Breast epithelium (tissue), 4 donors: ENCODE measurements at regions not wholly inside any gene's neighbourhood (a gene's known extent, or its start where the extent isn't known, plus 50 kb on each side); places are given as distances from the start of the nearest gene placed in this dataset.

Experiments used
- DNase-seq, 2 donors: peaks; one replicate each; pipeline ENCODE4 v3.0.0-alpha.2; 2019; ENCODE audit warnings: low spot score in 2 of 2
- H3K27ac ChIP-seq, 2 donors: fragments of 200-600 bp; sonication (generic) in 1 of 2; one replicate each; pipeline ENCODE4 v1.5.1; 2016 to 2019; ENCODE audit warnings: mild to moderate bottlenecking in 1 of 2
- H3K27me3 ChIP-seq, 2 donors: fragments of 200-600 bp; sonication (generic) in 1 of 2; one replicate each; pipeline versions ENCODE4 v1.5.1 to v1.6.0; 2017 to 2019; ENCODE audit warnings: control low read depth in 1 of 2, mild to moderate bottlenecking in 1 of 2
- H3K36me3 ChIP-seq: fragments of 200-600 bp; one replicate; pipeline ENCODE4 v1.5.1; 2019
- H3K4me1 ChIP-seq, 2 donors: fragments of 200-600 bp; sonication (generic); one replicate each; pipeline ENCODE4 v1.5.1; 2016 to 2019; ENCODE audit warnings: control low read depth in 1 of 2
- H3K4me3 ChIP-seq, 3 donors: fragments of 200-600 bp; sonication (generic); 1 replicate in 2 of 3; 2 replicates in 1 of 3; pipeline ENCODE4 v1.5.1; 2016 to 2019; ENCODE audit warnings: mild to moderate bottlenecking in 3 of 3, moderate library complexity in 2 of 3
- H3K9me3 ChIP-seq, 2 donors: fragments of 200-600 bp; sonication (generic) in 1 of 2; one replicate each; pipeline ENCODE4 v1.5.1; 2016 to 2019; ENCODE audit warnings: control low read depth in 1 of 2
- POLR2A ChIP-seq: fragments of 450-650 bp; IDR thresholded peaks from one replicate; pipeline ENCODE4 v1.6.1; 2016; ENCODE audit warnings: antibody characterized with exemption, mild to moderate bottlenecking, moderate library complexity
- POLR2AphosphoS5 ChIP-seq, 3 donors: sonication (generic); formaldehyde crosslinking; IDR thresholded peaks; one replicate each; pipeline ENCODE4 v1.6.1; 2017; ENCODE audit warnings: antibody characterized with exemption in 3 of 3
- intact Hi-C: fragments of 100-400 bp; cut with DNase I; formaldehyde crosslinking; loops from one replicate; pipeline ENCODE4 v1.15.1; 2023; ENCODE audit warnings: low total_unique reads
- TF ChIP-seq, protein P1 (sequence below), 3 donors: fragments of 450-650 bp; IDR thresholded peaks; one replicate each; pipeline ENCODE4 v1.5.1; 2016 to 2017; ENCODE audit warnings: antibody characterized with exemption in 3 of 3, mild to moderate bottlenecking in 3 of 3, moderate library complexity in 3 of 3

DNA sequence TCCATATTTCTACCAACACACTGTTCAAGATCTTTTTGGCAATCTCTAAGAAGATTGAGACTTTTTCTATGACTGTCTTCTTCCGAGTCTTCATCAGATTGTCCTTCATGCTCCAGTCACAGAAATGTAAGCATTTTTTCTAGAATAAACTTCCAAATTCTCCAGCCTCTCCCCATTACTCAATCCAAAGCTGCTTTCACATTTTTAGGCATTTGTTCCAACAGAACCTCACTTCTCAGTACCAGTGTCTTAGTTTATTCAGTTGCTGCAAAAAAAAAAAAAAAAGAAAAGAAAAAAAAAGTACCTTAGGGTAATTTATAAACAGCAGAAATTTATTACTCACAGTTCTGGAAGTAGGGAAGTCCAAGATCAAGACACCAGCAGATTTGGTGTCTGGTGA is 290.8 kb upstream of the NOVA1 start:
- no peak overlapping the region for H3K27ac ChIP-seq
- H3K36me3 ChIP-seq: no peaks in the 10 kb centered on the region
- no peak for DNase-seq
- no peaks in the 10 kb centered on the region for H3K27me3 ChIP-seq
- no peaks in the 10 kb centered on the region for H3K4me1 ChIP-seq
- no peak overlapping the region for H3K4me3 ChIP-seq
- peaks cover 0 to 2% of the 10 kb centered on the region in 2 donors for H3K9me3 ChIP-seq
- no peak for TF ChIP-seq POLR2A
- TF ChIP-seq, protein P1, sequence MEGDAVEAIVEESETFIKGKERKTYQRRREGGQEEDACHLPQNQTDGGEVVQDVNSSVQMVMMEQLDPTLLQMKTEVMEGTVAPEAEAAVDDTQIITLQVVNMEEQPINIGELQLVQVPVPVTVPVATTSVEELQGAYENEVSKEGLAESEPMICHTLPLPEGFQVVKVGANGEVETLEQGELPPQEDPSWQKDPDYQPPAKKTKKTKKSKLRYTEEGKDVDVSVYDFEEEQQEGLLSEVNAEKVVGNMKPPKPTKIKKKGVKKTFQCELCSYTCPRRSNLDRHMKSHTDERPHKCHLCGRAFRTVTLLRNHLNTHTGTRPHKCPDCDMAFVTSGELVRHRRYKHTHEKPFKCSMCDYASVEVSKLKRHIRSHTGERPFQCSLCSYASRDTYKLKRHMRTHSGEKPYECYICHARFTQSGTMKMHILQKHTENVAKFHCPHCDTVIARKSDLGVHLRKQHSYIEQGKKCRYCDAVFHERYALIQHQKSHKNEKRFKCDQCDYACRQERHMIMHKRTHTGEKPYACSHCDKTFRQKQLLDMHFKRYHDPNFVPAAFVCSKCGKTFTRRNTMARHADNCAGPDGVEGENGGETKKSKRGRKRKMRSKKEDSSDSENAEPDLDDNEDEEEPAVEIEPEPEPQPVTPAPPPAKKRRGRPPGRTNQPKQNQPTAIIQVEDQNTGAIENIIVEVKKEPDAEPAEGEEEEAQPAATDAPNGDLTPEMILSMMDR (IDR thresholded peaks at IDR 0.05): no peak
- TF ChIP-seq POLR2AphosphoS5 (IDR thresholded peaks at IDR 0.05): no peak
- intact Hi-C loops: no loop called here

DNA sequence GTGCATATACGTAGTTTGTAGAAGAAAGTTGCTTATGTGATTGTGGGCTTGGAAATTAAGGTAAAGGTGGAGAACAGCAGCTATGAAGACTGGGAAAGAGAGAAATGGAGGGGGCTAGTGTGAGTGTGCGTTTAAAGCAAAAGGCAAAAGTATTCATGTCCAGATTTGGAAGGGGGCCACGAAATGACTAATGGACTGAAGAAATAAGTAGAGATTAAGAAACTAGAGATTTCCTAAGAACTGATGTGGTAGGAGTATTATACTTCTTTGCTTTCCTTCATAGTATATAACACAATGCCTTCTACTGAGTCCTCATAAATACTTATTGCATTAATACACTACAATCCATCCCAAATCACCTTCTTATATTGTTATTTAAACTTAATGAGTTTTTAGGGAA is 298.6 kb upstream of the NOVA1 start:
- no peak overlapping the region for H3K4me3 ChIP-seq

DNA sequence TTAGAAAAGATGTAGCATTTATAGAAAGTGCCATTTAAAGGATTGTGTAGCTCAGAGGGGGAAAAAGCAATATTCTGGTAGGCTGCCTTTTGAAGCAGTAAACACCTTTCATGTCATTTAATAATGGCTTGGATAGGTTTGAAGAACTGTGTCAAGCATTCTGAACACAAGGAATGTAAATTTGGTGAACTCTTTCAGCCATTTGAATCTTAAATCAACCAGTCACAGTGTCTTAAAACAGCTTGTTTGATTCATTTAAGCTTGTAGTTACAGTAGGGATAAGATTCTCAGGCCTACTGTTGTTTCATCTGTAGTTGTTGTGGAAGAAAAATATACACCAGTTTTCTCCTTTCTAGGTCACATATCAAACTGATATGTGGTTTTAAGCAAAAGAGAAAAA is 299.4 kb upstream of the NOVA1 start:
- no peak for DNase-seq
- Histone ChIP-seq H3K36me3 (no peaks in the 10 kb centered on the region), H3K9me3 (no peaks in the 10 kb centered on the region), H3K4me1 (no peaks in the 10 kb centered on the region), H3K27ac (no peak overlapping the region), H3K27me3 (no peaks in the 10 kb centered on the region), H3K4me3 (no peak overlapping the region)
- no peak for TF ChIP-seq POLR2A
- no peak for TF ChIP-seq POLR2AphosphoS5 (IDR thresholded peaks at IDR 0.05)
- TF ChIP-seq, protein P1 (IDR thresholded peaks at IDR 0.05): no peak
- intact Hi-C loops: no loop called here

More for the DNA sequence above, 298.6 kb upstream of the NOVA1 start:
- H3K27me3 ChIP-seq: no peaks in the 10 kb centered on the region
- intact Hi-C loops: no loop called here
- TF ChIP-seq POLR2A: no peak
- TF ChIP-seq, protein P1 (IDR thresholded peaks at IDR 0.05): no peak
- no peak for TF ChIP-seq POLR2AphosphoS5 (IDR thresholded peaks at IDR 0.05)
- no peaks in the 10 kb centered on the region for H3K36me3 ChIP-seq
- H3K9me3 ChIP-seq: no peaks in the 10 kb centered on the region
- no peak overlapping the region for H3K27ac ChIP-seq
- DNase-seq: no peak
- no peaks in the 10 kb centered on the region for H3K4me1 ChIP-seq

DNA sequence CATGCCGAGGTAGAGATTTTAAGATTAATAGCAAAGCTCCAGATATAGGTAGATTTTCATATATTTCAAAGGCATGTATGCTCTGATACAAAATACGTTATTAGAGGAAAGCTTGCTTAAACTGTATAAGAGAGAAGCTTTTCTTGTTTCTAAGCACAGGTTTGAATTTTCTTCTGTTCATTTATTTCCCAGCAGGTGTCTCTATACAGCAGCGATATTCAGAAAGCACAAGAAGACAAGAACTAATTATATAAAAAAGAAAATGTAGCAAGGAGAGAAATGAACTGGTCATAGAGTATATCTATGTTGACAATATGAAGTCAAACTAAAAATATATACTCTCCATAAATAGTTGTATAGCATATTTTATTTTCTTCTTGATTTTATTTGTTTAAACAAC is 307.4 kb upstream of the NOVA1 start:
- intact Hi-C loops: no loop called here

DNA sequence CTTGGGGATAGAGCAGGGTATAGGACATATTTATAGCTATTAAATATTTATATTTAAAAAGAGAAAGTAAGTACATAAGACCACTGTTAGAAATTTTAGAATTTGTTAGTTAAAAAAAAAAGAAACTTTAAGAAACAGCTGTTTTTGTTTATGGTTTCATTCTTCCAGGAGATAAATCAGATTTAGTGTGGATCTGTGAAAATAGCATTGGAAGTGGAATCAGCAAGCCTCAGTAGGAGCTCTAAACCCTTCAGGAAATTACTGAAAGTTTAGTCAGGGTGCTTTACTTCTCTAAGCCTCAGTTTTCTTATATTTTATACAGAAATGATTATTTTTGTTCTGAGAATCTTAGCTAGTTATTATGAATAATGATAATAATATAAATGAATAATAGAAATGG is 316.0 kb upstream of the NOVA1 start:
- no peak overlapping the region for H3K4me3 ChIP-seq
- no peak for DNase-seq
- intact Hi-C loops: no loop called here
- H3K4me1 ChIP-seq: no peaks in the 10 kb centered on the region
- no peaks in the 10 kb centered on the region for H3K9me3 ChIP-seq
- H3K27ac ChIP-seq: no peak overlapping the region
- no peaks in the 10 kb centered on the region for H3K27me3 ChIP-seq
- H3K36me3 ChIP-seq: no peaks in the 10 kb centered on the region
- TF ChIP-seq, protein P1 (IDR thresholded peaks at IDR 0.05): no peak
- TF ChIP-seq POLR2A (no peak), POLR2AphosphoS5 (IDR thresholded peaks at IDR 0.05) (no peak)

More for the DNA sequence above, 307.4 kb upstream of the NOVA1 start:
- no peaks in the 10 kb centered on the region for H3K9me3 ChIP-seq
- TF ChIP-seq POLR2AphosphoS5 (IDR thresholded peaks at IDR 0.05): no peak
- TF ChIP-seq, protein P1 (IDR thresholded peaks at IDR 0.05): peak in 1 of 3 donors; percentile 24
- H3K36me3 ChIP-seq: no peaks in the 10 kb centered on the region
- DNase-seq: no peak
- no peaks in the 10 kb centered on the region for H3K27me3 ChIP-seq
- no peak overlapping the region for H3K4me3 ChIP-seq
- no peaks in the 10 kb centered on the region for H3K4me1 ChIP-seq
- H3K27ac ChIP-seq: no peak overlapping the region
